H1 (cell line): ENCODE measurements at regions not wholly inside any gene's neighbourhood (a gene's known extent, or its start where the extent isn't known, plus 50 kb on each side); places are given as distances from the start of the nearest gene placed in this dataset.

Experiments
- CTCF ChIA-PET: fragments of 300-600 bp; sonication (Branson Sonifier 250); formaldehyde crosslinking; loops from one replicate; lab custom pipeline; 2021; ENCODE audit not compliant: partially characterized antibody; lab: Charles Lee
- POLR2A ChIA-PET: fragments of 300-600 bp; sonication (Branson Sonifier 250); formaldehyde crosslinking; loops from one replicate; lab custom pipeline; 2021; ENCODE audit warnings: inconsistent platforms; ENCODE audit not compliant: partially characterized antibody; lab: Charles Lee
- DNase-seq, 2 experiments: peaks; one replicate each; pipeline versions ENCODE4 v3.0.0 to v3.0.0-alpha.2; 2010 to 2022; ENCODE audit warnings: low spot score in 2 of 2, low read depth in 1 of 2, mixed read lengths in 1 of 2
- FAIRE-seq: peaks from 2 replicates; lab custom pipeline; 2011; peaks lifted over from hg19 to GRCh38; lab: Jason Lieb, UNC
- H2AFZ ChIP-seq: 2 replicates; pipeline ENCODE4 v1.8.1; 2012; ENCODE audit warnings: low read length, inconsistent platforms
- H2AK5ac ChIP-seq: 2 replicates; pipeline ENCODE4 v1.6.1; 2013; ENCODE audit warnings: low read depth, low read length
- H2BK120ac ChIP-seq: replicated peaks from 2 replicates; pipeline ENCODE3; 2013; ENCODE audit warnings: low read depth, low read length, inconsistent platforms
- H2BK12ac ChIP-seq: 2 replicates; pipeline ENCODE4 v1.6.1; 2013; ENCODE audit warnings: low read depth, low read length
- H2BK15ac ChIP-seq: 2 replicates; pipeline ENCODE4 v1.6.1; 2013; ENCODE audit warnings: low read length
- H2BK20ac ChIP-seq: 2 replicates; pipeline ENCODE4 v1.6.1; 2013; ENCODE audit warnings: low read length
- H2BK5ac ChIP-seq: 2 replicates; pipeline ENCODE4 v1.6.1; 2013; ENCODE audit warnings: low read depth, low read length
- H3K14ac ChIP-seq: 2 replicates; pipeline ENCODE4 v1.6.1; 2013; ENCODE audit warnings: inconsistent platforms; ENCODE audit not compliant: insufficient read length
- H3K18ac ChIP-seq: 2 replicates; pipeline ENCODE4 v1.6.1; 2013; ENCODE audit warnings: low read length; ENCODE audit errors: extremely low read depth
- H3K23ac ChIP-seq: 2 replicates; pipeline ENCODE4 v1.6.1; 2013; ENCODE audit warnings: inconsistent platforms; ENCODE audit not compliant: insufficient read length
- H3K23me2 ChIP-seq: 2 replicates; pipeline ENCODE4 v1.6.1; 2013; ENCODE audit warnings: low read depth, low read length
- H3K27ac ChIP-seq: 2 replicates; pipeline ENCODE4 v1.6.1; 2011; ENCODE audit warnings: low read depth, low read length, inconsistent platforms
- H3K27me3 ChIP-seq, 4 experiments: replicated peaks in 1 of 4; 1 replicate in 1 of 4; 2 replicates in 3 of 4; pipeline versions ENCODE4 v1.6.1 to v1.8.1; 2011 to 2013; ENCODE audit warnings: low read length in 3 of 4, mild to moderate bottlenecking in 3 of 4, inconsistent platforms in 2 of 4, mixed read lengths in 2 of 4, moderate library complexity in 1 of 4; ENCODE audit not compliant: control insufficient read depth in 3 of 4, insufficient read depth in 3 of 4; ENCODE audit errors: extremely low read depth in 1 of 4
- H3K36me3 ChIP-seq, 4 experiments: 2 replicates each; pipeline versions ENCODE4 v1.6.1 to v1.8.1; 2011 to 2013; ENCODE audit warnings: mild to moderate bottlenecking in 4 of 4, low read length in 3 of 4, moderate library complexity in 2 of 4, control low read depth in 1 of 4, inconsistent platforms in 1 of 4; ENCODE audit not compliant: insufficient read depth in 4 of 4, control insufficient read depth in 2 of 4
- H3K4ac ChIP-seq: replicated peaks from 2 replicates; pipeline ENCODE3; 2013; ENCODE audit warnings: low read length, low read depth, mixed read lengths, inconsistent platforms; ENCODE audit not compliant: insufficient read length
- H3K4me1 ChIP-seq, 4 experiments: replicated peaks in 1 of 4; 1 replicate in 1 of 4; 2 replicates in 3 of 4; pipeline versions ENCODE4 v1.6.1 to v1.8.1; 2011 to 2013; ENCODE audit warnings: low read length in 3 of 4, inconsistent platforms in 2 of 4, mixed read lengths in 1 of 4; ENCODE audit not compliant: insufficient read depth in 4 of 4, control insufficient read depth in 3 of 4
- H3K4me2 ChIP-seq, 2 experiments: 2 replicates each; pipeline versions ENCODE4 v1.6.1 to v1.8.1; 2011 to 2013; ENCODE audit warnings: low read depth in 2 of 2, low read length in 2 of 2, control low read depth in 1 of 2, inconsistent platforms in 1 of 2, mild to moderate bottlenecking in 1 of 2; ENCODE audit not compliant: insufficient read depth in 1 of 2
- H3K4me3 ChIP-seq, 4 experiments: fragments of 200-600, 300-600 bp in 1 of 4; sonication (generic), shearing (Covaris generic), sonication (Bioruptor Twin) in 1 of 4; 2 replicates each; pipeline versions ENCODE4 v1.5.1 to v1.8.1; 2011 to 2016; ENCODE audit warnings: low read length in 4 of 4, low read depth in 3 of 4, control low read depth in 2 of 4, inconsistent platforms in 2 of 4, mild to moderate bottlenecking in 2 of 4, mixed read lengths in 1 of 4, moderate library complexity in 1 of 4; ENCODE audit not compliant: insufficient read depth in 2 of 4; ENCODE audit errors: extremely low read depth in 1 of 4
- H3K56ac ChIP-seq: replicated peaks from 2 replicates; pipeline ENCODE3; 2013; ENCODE audit warnings: low read depth, mild to moderate bottlenecking, mixed read lengths, low read length, inconsistent platforms; ENCODE audit not compliant: insufficient read length
- H3K79me1 ChIP-seq: 2 replicates; pipeline ENCODE4 v1.6.1; 2013; ENCODE audit warnings: low read depth, low read length, control low read depth
- H3K79me2 ChIP-seq, 2 experiments: 2 replicates each; pipeline versions ENCODE4 v1.6.1 to v1.8.1; 2012 to 2013; ENCODE audit warnings: low read length in 2 of 2, mild to moderate bottlenecking in 2 of 2, inconsistent platforms in 1 of 2; ENCODE audit not compliant: insufficient read depth in 2 of 2, control insufficient read depth in 1 of 2
- H3K9ac ChIP-seq, 4 experiments: replicated peaks in 1 of 4; 1 replicate in 1 of 4; 2 replicates in 3 of 4; pipeline versions ENCODE4 v1.6.1 to v1.8.1; 2011 to 2013; ENCODE audit warnings: low read depth in 3 of 4, low read length in 3 of 4, control low read depth in 2 of 4, mild to moderate bottlenecking in 2 of 4, moderate library complexity in 2 of 4, inconsistent platforms in 1 of 4; ENCODE audit errors: extremely low read depth in 1 of 4
- H3K9me3 ChIP-seq, 2 experiments: 2 replicates each; pipeline versions ENCODE4 v1.6.1 to v1.8.1; 2012 to 2013; ENCODE audit warnings: mild to moderate bottlenecking in 2 of 2, moderate library complexity in 2 of 2, control low read depth in 1 of 2, inconsistent platforms in 1 of 2, low read depth in 1 of 2, low read length in 1 of 2, mixed read lengths in 1 of 2; ENCODE audit not compliant: insufficient read depth in 2 of 2
- H4K20me1 ChIP-seq, 2 experiments: replicated peaks in 1 of 2; 2 replicates each; pipeline versions ENCODE3 to v1.8.1; 2011 to 2013; ENCODE audit warnings: inconsistent platforms in 2 of 2, low read length in 2 of 2, mild to moderate bottlenecking in 1 of 2; ENCODE audit not compliant: insufficient read depth in 2 of 2, control insufficient read depth in 1 of 2
- H4K5ac ChIP-seq: 2 replicates; pipeline ENCODE4 v1.6.1; 2013; ENCODE audit warnings: low read length, low read depth, mixed read lengths, inconsistent platforms; ENCODE audit not compliant: insufficient read length
- H4K8ac ChIP-seq: 2 replicates; pipeline ENCODE4 v1.8.0; 2013; ENCODE audit warnings: mild to moderate bottlenecking, moderate library complexity, low read length, inconsistent platforms; ENCODE audit not compliant: insufficient read depth; ENCODE audit errors: extremely low read depth
- H4K91ac ChIP-seq: replicated peaks from 2 replicates; pipeline ENCODE3; 2013; ENCODE audit warnings: low read length, mixed read lengths, inconsistent platforms; ENCODE audit not compliant: insufficient read length
- ASH2L ChIP-seq: fragments of 200-600, 300-600 bp; sonication (generic); IDR thresholded peaks from one replicate; pipeline ENCODE4 v1.7.1; 2017; ENCODE audit warnings: low read length
- BACH1 ChIP-seq: IDR thresholded peaks from 2 replicates; pipeline ENCODE4 v1.6.1; 2012; ENCODE audit warnings: low read length, improper control_type of control experiment
- BRCA1 ChIP-seq: IDR thresholded peaks from 2 replicates; pipeline ENCODE4 v1.6.1; 2012; ENCODE audit warnings: low read depth, low read length, improper control_type of control experiment
- CREB1 ChIP-seq: IDR thresholded peaks from 2 replicates; pipeline ENCODE4 v1.6.1; 2012; ENCODE audit warnings: inconsistent platforms
- GABPA ChIP-seq: IDR thresholded peaks from 2 replicates; pipeline ENCODE4 v1.6.1; 2011; ENCODE audit warnings: mild to moderate bottlenecking, low read length, moderate library complexity, borderline replicate concordance; ENCODE audit not compliant: insufficient read depth
- JUN ChIP-seq: IDR thresholded peaks from 2 replicates; pipeline ENCODE4 v1.6.1; 2011; ENCODE audit warnings: low read depth, mild to moderate bottlenecking, improper control_type of control experiment, low read length
- KDM1A ChIP-seq: fragments of 200-600, 300-600 bp; sonication (generic); IDR thresholded peaks from 2 replicates; pipeline ENCODE4 v1.7.1; 2016; ENCODE audit warnings: mild to moderate bottlenecking, low read length, borderline replicate concordance
- NANOG ChIP-seq: IDR thresholded peaks from 2 replicates; pipeline ENCODE4 v1.6.1; 2011; ENCODE audit warnings: low read length, low read depth, mild to moderate bottlenecking, inconsistent platforms; ENCODE audit not compliant: insufficient read depth, poor library complexity, severe bottlenecking
- POLR2A ChIP-seq, 2 experiments: IDR thresholded peaks; 1 replicate in 1 of 2; 2 replicates in 1 of 2; pipeline ENCODE4 v1.6.1; 2011; ENCODE audit warnings: low read depth in 2 of 2, low read length in 2 of 2, mild to moderate bottlenecking in 2 of 2; ENCODE audit errors: control extremely low read depth in 1 of 2
- RAD21 ChIP-seq, 2 experiments: IDR thresholded peaks in 1 of 2; conservative IDR thresholded peaks in 1 of 2; 2 replicates each; pipeline ENCODE4 v1.6.1; 2011; ENCODE audit warnings: low read depth in 2 of 2, low read length in 2 of 2, improper control_type of control experiment in 1 of 2, inconsistent platforms in 1 of 2, mild to moderate bottlenecking in 1 of 2, moderate library complexity in 1 of 2
- TAF1 ChIP-seq: IDR thresholded peaks from 2 replicates; pipeline ENCODE4 v1.6.1; 2011; ENCODE audit warnings: mild to moderate bottlenecking, low read depth, low read length
- USF2 ChIP-seq: IDR thresholded peaks from 2 replicates; pipeline ENCODE4 v1.6.1; 2011; ENCODE audit warnings: low read length, improper control_type of control experiment
- TF ChIP-seq, protein P1 (sequence below), 3 experiments: IDR thresholded peaks; 1 replicate in 2 of 3; 2 replicates in 1 of 3; pipeline versions ENCODE4 v1.5.1 to v1.6.1; 2011; ENCODE audit warnings: low read length in 3 of 3, mild to moderate bottlenecking in 3 of 3, inconsistent platforms in 2 of 3, low read depth in 1 of 3, moderate library complexity in 1 of 3; ENCODE audit not compliant: insufficient read depth in 1 of 3; ENCODE audit errors: control extremely low read depth in 1 of 3

GRCh38 chr14:28340816-28341215 lies 425.8 kb upstream of the FOXG1 start:
- Histone ChIP-seq H3K4me2 (no peak overlapping the region), H3K18ac (no peak overlapping the region), H2BK120ac (no peak overlapping the region), H3K27ac (no peak overlapping the region), H3K9me3 (no peaks in the 10 kb centered on the region), H3K9ac (no peak overlapping the region), H3K23me2 (no peaks in the 10 kb centered on the region), H3K4me3 (no peak overlapping the region), H3K36me3 (no peaks in the 10 kb centered on the region), H2BK20ac (no peak overlapping the region), H3K23ac (no peak overlapping the region), H3K79me2 (no peaks in the 10 kb centered on the region), H3K56ac (no peak overlapping the region), H4K5ac (no peak overlapping the region), H3K27me3 (no peaks in the 10 kb centered on the region), H3K4ac (no peak overlapping the region), H4K20me1 (no peaks in the 10 kb centered on the region), H3K4me1 (no peaks in the 10 kb centered on the region), H2BK5ac (no peak overlapping the region), H2BK15ac (no peak overlapping the region), H3K14ac (no peak overlapping the region), H3K79me1 (no peaks in the 10 kb centered on the region), H2AK5ac (no peak overlapping the region), H4K8ac (no peak overlapping the region), H4K91ac (no peak overlapping the region), H2AFZ (no peak overlapping the region), H2BK12ac (no peak overlapping the region)
- DNase-seq: no peak
- CTCF ChIA-PET: interaction anchor here (0.9 to 1.6 kb wide), 3 partner anchors 46 to 268 kb away, joined by 3 to 5 read pairs (median 3); no protein-coding TSS in a partner anchor
- FAIRE-seq: no peak
- POLR2A ChIA-PET: no interaction called here
- TF ChIP-seq NANOG (no peak), KDM1A (no peak), BRCA1 (no peak), ASH2L (no peak), POLR2A (IDR thresholded peaks at IDR 0.05; ENCODE audit: control extremely low read depth in 1 of 2, low read depth in 2 of 2, low read length in 2 of 2) (no peak), USF2 (no peak), BACH1 (no peak), GABPA (no peak), JUN (no peak), RAD21 (IDR thresholded peaks at IDR 0.05 in 1 of 2, conservative IDR thresholded peaks at IDR 0.05 in 1 of 2; ENCODE audit: low read depth in 2 of 2, low read length in 2 of 2) (no peak), TAF1 (no peak), CREB1 (no peak)
- TF ChIP-seq, protein P1, sequence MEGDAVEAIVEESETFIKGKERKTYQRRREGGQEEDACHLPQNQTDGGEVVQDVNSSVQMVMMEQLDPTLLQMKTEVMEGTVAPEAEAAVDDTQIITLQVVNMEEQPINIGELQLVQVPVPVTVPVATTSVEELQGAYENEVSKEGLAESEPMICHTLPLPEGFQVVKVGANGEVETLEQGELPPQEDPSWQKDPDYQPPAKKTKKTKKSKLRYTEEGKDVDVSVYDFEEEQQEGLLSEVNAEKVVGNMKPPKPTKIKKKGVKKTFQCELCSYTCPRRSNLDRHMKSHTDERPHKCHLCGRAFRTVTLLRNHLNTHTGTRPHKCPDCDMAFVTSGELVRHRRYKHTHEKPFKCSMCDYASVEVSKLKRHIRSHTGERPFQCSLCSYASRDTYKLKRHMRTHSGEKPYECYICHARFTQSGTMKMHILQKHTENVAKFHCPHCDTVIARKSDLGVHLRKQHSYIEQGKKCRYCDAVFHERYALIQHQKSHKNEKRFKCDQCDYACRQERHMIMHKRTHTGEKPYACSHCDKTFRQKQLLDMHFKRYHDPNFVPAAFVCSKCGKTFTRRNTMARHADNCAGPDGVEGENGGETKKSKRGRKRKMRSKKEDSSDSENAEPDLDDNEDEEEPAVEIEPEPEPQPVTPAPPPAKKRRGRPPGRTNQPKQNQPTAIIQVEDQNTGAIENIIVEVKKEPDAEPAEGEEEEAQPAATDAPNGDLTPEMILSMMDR (IDR thresholded peaks at IDR 0.05; ENCODE audit: control extremely low read depth in 1 of 3, insufficient read depth in 1 of 3, low read depth in 1 of 3, low read length in 3 of 3): no peak
